H1 (cell line): ENCODE measurements at regions not wholly inside any gene's neighbourhood (a gene's known extent, or its start where the extent isn't known, plus 50 kb on each side); places are given as distances from the start of the nearest gene placed in this dataset.

Experiments
- CHD7 ChIP-seq: fragments of 300-600 bp; sonication (generic); IDR thresholded peaks from 2 replicates; pipeline ENCODE4 v1.7.1; 2012; ENCODE audit warnings: low read length, moderate library complexity, mild to moderate bottlenecking, inconsistent platforms; ENCODE audit not compliant: insufficient replicate concordance
- CTCF ChIP-seq, 3 experiments: IDR thresholded peaks; 1 replicate in 2 of 3; 2 replicates in 1 of 3; pipeline versions ENCODE4 v1.5.1 to v1.6.1; 2011; ENCODE audit warnings: low read length in 3 of 3, mild to moderate bottlenecking in 3 of 3, inconsistent platforms in 2 of 3, low read depth in 1 of 3, moderate library complexity in 1 of 3; ENCODE audit not compliant: insufficient read depth in 1 of 3; ENCODE audit errors: control extremely low read depth in 1 of 3
- GABPA ChIP-seq: IDR thresholded peaks from 2 replicates; pipeline ENCODE4 v1.6.1; 2011; ENCODE audit warnings: mild to moderate bottlenecking, low read length, moderate library complexity, borderline replicate concordance; ENCODE audit not compliant: insufficient read depth
- RBBP5 ChIP-seq: IDR thresholded peaks from 2 replicates; pipeline ENCODE4 v1.7.1; 2012; ENCODE audit warnings: low read depth, mild to moderate bottlenecking, inconsistent platforms, low read length, moderate library complexity, borderline replicate concordance
- SP2 ChIP-seq: IDR thresholded peaks from 2 replicates; pipeline ENCODE4 v1.6.1; 2012; ENCODE audit warnings: mild to moderate bottlenecking, low read length, inconsistent platforms
- TEAD4 ChIP-seq: IDR thresholded peaks from 2 replicates; pipeline ENCODE4 v1.6.1; 2012; ENCODE audit warnings: low read depth, low read length, inconsistent platforms, mixed read lengths
- YY1 ChIP-seq: IDR thresholded peaks from 2 replicates; pipeline ENCODE4 v1.6.1; 2011; ENCODE audit warnings: low read depth, mild to moderate bottlenecking, low read length

GRCh38 chr13:80654638-80655249 lies 313.8 kb upstream of the SPRY2 start (continued):
- no peak for TF ChIP-seq CHD7
- TF ChIP-seq TEAD4, result no peak
- TF ChIP-seq RBBP5, result no peak
- TF ChIP-seq GABPA, result no peak
- TF ChIP-seq SP2, result no peak
- no peak for TF ChIP-seq YY1
- no peak for TF ChIP-seq CTCF (IDR thresholded peaks at IDR 0.05; ENCODE audit: control extremely low read depth in 1 of 3, insufficient read depth in 1 of 3, low read depth in 1 of 3, low read length in 3 of 3)
